ENCODE measurements at regions not wholly inside any gene's neighbourhood (a gene's known extent, or its start where the extent isn't known, plus 50 kb on each side); places are given as distances from the start of the nearest gene placed in this dataset.

- DNase-seq (no peak), ATAC-seq (ENCODE audit: low FRiP score in 2 of 2) (no peak)
- peaks cover 0 to 7% (median 0%) of the 10 kb centered on the region in 4 donors for H3K4me1 ChIP-seq
- no peaks in the 10 kb centered on the region for H3K9me3 ChIP-seq
- no peak overlapping the region for H3K27ac ChIP-seq
- no peak overlapping the region for H3K4me3 ChIP-seq
- TF ChIP-seq CTCF (IDR thresholded peaks at IDR 0.05): no peak
- no peak for TF ChIP-seq EP300 (IDR thresholded peaks at IDR 0.05)
- no peak for TF ChIP-seq POLR2A (IDR thresholded peaks at IDR 0.05)
- TF ChIP-seq POLR2AphosphoS5 (IDR thresholded peaks at IDR 0.05): no peak
- no peaks in the 10 kb centered on the region for H3K27me3 ChIP-seq
- no peaks in the 10 kb centered on the region for H3K36me3 ChIP-seq
Measured at GRCh38 chr10:31125789-31126188, 94.1 kb upstream of the ZNF438 start.

- WGBS, 2 donors: 88 to 90% methylated on average over 2 of the region's 2 CpGs
- no peak for TF ChIP-seq EP300 (IDR thresholded peaks at IDR 0.05)
- TF ChIP-seq POLR2A (IDR thresholded peaks at IDR 0.05): no peak
- no peak for TF ChIP-seq POLR2AphosphoS5 (IDR thresholded peaks at IDR 0.05)
- H3K4me1 ChIP-seq: peaks cover 0 to 3% (median 0%) of the 10 kb centered on the region in 4 donors
- ATAC-seq (ENCODE audit: low FRiP score in 2 of 2) (no peak), DNase-seq (no peak)
- no peaks in the 10 kb centered on the region for H3K9me3 ChIP-seq
- no peak overlapping the region for H3K27ac ChIP-seq
- H3K4me3 ChIP-seq: no peak overlapping the region
- H3K36me3 ChIP-seq: no peaks in the 10 kb centered on the region
- no peaks in the 10 kb centered on the region for H3K27me3 ChIP-seq
Measured at GRCh38 chr10:31126593-31126992, 94.9 kb upstream of the ZNF438 start.

GRCh38 chr10:31128536-31128935 is 96.9 kb upstream of the ZNF438 start:
- Histone ChIP-seq H3K4me1 (peaks cover 4 to 8% (median 6%) of the 10 kb centered on the region in 4 donors), H3K27ac (no peak overlapping the region), H3K4me3 (no peak overlapping the region), H3K36me3 (no peaks in the 10 kb centered on the region), H3K9me3 (no peaks in the 10 kb centered on the region), H3K27me3 (no peaks in the 10 kb centered on the region)
- 87 to 95% methylated on average over 2 of the region's 2 CpGs for WGBS, 2 donors
- no peak for ATAC-seq (ENCODE audit: low FRiP score in 2 of 2)
- TF ChIP-seq POLR2A (IDR thresholded peaks at IDR 0.05): no peak
- DNase-seq: no peak

DNA sequence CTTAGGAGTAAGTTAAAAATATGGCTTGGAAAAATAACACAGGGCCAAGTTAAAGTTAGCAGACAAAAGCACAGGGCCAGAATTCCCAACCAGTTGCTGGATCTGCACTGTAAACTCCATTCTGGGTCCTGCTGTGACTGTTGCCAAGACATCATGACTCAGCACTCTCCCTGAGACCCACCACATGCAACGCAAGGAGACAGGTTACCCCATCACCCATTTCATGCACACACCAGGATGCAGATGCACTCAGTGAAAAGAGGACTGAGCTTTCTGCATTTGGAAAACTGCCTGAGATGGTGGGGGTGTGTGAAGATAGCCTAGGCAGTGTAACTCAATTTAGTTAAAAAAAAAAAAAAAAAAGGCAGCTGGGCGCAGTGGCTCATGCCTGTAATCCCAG is 97.6 kb upstream of the ZNF438 start:
- Histone ChIP-seq H3K36me3 (no peaks in the 10 kb centered on the region), H3K4me3 (no peak overlapping the region), H3K9me3 (no peaks in the 10 kb centered on the region), H3K27me3 (no peaks in the 10 kb centered on the region), H3K27ac (no peak overlapping the region), H3K4me1 (peaks cover 7 to 13% (median 12%) of the 10 kb centered on the region in 4 donors)
- peak in 1 of 2 donors; percentile 38 for ATAC-seq (ENCODE audit: low FRiP score in 2 of 2)
- TF ChIP-seq POLR2A (IDR thresholded peaks at IDR 0.05) (no peak), POLR2AphosphoS5 (IDR thresholded peaks at IDR 0.05) (no peak), EP300 (IDR thresholded peaks at IDR 0.05) (no peak), CTCF (IDR thresholded peaks at IDR 0.05) (no peak)
- DNase-seq: no peak
- 73 to 74% methylated on average over 2 of the region's 2 CpGs for WGBS, 2 donors

DNA sequence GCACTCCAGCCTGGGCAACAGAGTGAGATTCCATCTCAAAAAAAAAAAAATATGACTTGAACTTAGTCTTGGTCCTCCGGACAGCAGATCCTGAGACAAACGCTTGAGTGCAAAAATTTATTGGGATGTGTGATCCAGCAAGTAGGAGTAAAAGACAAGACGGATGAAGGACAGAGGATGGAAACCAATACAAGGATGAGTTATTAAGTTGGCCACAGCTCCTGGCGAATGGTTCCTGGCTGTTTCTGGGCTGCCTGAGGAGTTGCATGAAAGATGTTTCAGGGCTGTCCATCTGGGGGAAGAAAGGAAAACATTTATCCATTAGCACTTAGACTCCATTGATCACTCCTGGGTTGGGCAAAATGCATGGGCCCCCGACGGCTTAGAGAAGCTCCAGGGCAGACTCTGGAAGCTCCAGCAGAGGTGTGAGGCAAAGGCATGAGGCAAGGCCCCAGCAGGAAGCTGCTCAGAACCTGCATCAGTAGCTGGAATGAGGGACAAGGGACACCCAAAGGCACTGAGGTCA is 98.3 kb upstream of the ZNF438 start:
- Histone ChIP-seq H3K36me3 (no peaks in the 10 kb centered on the region), H3K27ac (no peak overlapping the region), H3K4me3 (no peak overlapping the region), H3K27me3 (no peaks in the 10 kb centered on the region), H3K9me3 (no peaks in the 10 kb centered on the region), H3K4me1 (peaks cover 14 to 20% (median 19%) of the 10 kb centered on the region in 4 donors)
- no peak for DNase-seq
- WGBS, 2 donors: 88 to 91% methylated on average over 6 of the region's 6 CpGs
- TF ChIP-seq POLR2AphosphoS5 (IDR thresholded peaks at IDR 0.05): no peak
- no peak for TF ChIP-seq EP300 (IDR thresholded peaks at IDR 0.05)
- TF ChIP-seq CTCF (IDR thresholded peaks at IDR 0.05): no peak
- no peak for TF ChIP-seq POLR2A (IDR thresholded peaks at IDR 0.05)
- ATAC-seq (ENCODE audit: low FRiP score in 2 of 2): no peak

DNA sequence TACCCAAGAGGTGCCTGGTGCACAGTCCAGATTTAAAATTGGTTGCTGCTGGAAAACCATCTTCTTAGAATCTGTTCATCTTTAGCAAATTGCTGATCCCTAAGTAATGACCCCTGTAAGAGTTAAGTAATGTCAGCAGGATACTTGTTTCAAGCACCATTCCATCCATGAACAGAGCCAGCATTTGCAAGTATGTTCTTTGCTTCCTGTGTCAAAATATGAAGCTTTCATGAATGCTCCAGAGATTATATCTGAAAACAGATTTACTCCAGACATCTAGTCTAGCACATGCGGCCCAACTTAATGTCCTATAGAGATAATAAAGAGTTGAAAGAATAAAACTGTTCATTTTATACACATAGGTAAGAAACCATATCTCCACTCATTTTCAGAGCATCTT is 98.7 kb upstream of the ZNF438 start:
- ATAC-seq (ENCODE audit: low FRiP score in 2 of 2) (no peak), DNase-seq (no peak)
- Histone ChIP-seq H3K27me3 (no peaks in the 10 kb centered on the region), H3K4me3 (no peak overlapping the region), H3K36me3 (no peaks in the 10 kb centered on the region), H3K4me1 (peaks cover 15 to 24% (median 22%) of the 10 kb centered on the region in 4 donors), H3K27ac (no peak overlapping the region), H3K9me3 (no peaks in the 10 kb centered on the region)
- TF ChIP-seq POLR2AphosphoS5 (IDR thresholded peaks at IDR 0.05) (no peak), POLR2A (IDR thresholded peaks at IDR 0.05) (no peak), EP300 (IDR thresholded peaks at IDR 0.05) (no peak), CTCF (IDR thresholded peaks at IDR 0.05) (no peak)
- WGBS, 2 donors: 75 to 82% methylated on average over 1 of the region's 1 CpG
